Spleen (tissue), 7 donors: ENCODE measurements at regions not wholly inside any gene's neighbourhood (a gene's known extent, or its start where the extent isn't known, plus 50 kb on each side); places are given as distances from the start of the nearest gene placed in this dataset.

Source experiments
- POLR2A ChIP-seq, 3 donors: fragments of 450-650 bp; IDR thresholded peaks; one replicate each; pipeline ENCODE4 v1.5.1; 2017; ENCODE audit warnings: antibody characterized with exemption in 3 of 3, mild to moderate bottlenecking in 1 of 3
- POLR2AphosphoS5 ChIP-seq, 3 donors: sonication (generic); formaldehyde crosslinking; IDR thresholded peaks; one replicate each; pipeline ENCODE4 v1.5.1; 2017; ENCODE audit warnings: antibody characterized with exemption in 3 of 3
- TF ChIP-seq, protein P1 (sequence below), 11 experiments: fragments of 200-600 bp in 7 of 11; fragments of 450-650 bp in 4 of 11; sonication (generic) in 4 of 11; IDR thresholded peaks in 8 of 11; conservative IDR thresholded peaks in 3 of 11; 1 replicate in 7 of 11; 2 replicates in 4 of 11; pipeline versions ENCODE4 v1.4.0 to v1.8.0; 2016 to 2021; ENCODE audit warnings: antibody characterized with exemption in 11 of 11, inconsistent platforms in 4 of 11, mild to moderate bottlenecking in 1 of 11
- donor health status: DM: no; HTN: no; CAD: no; lungs with moderate emphysema.
- donor health status: DM: no; HTN: no; CAD: no.
- donor health status: DM: no; HTN: no; CAD: no.

DNA sequence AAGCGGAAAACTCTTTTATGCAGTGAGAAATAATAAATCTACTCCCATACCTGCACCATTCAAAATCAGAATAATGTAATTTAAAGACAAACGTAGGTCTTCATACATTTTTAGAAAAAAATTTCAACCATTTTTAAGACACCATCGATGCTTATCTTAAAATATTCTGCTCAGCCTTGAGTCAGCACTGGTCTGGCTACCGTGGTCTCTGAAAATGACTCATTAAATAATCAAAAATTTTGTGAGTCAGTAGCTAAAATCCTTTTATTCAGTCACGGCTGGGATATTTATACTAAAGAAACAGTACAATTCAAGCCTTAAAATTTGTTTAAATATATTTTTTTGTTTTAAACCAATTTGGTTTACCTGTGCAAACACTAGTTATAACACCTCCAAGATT is 2862.8 kb upstream of the PCDH20 start:
- TF ChIP-seq, protein P1, sequence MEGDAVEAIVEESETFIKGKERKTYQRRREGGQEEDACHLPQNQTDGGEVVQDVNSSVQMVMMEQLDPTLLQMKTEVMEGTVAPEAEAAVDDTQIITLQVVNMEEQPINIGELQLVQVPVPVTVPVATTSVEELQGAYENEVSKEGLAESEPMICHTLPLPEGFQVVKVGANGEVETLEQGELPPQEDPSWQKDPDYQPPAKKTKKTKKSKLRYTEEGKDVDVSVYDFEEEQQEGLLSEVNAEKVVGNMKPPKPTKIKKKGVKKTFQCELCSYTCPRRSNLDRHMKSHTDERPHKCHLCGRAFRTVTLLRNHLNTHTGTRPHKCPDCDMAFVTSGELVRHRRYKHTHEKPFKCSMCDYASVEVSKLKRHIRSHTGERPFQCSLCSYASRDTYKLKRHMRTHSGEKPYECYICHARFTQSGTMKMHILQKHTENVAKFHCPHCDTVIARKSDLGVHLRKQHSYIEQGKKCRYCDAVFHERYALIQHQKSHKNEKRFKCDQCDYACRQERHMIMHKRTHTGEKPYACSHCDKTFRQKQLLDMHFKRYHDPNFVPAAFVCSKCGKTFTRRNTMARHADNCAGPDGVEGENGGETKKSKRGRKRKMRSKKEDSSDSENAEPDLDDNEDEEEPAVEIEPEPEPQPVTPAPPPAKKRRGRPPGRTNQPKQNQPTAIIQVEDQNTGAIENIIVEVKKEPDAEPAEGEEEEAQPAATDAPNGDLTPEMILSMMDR (IDR thresholded peaks at IDR 0.05 in 8 of 11, conservative IDR thresholded peaks at IDR 0.05 in 3 of 11) = no peak
- TF ChIP-seq POLR2AphosphoS5 (IDR thresholded peaks at IDR 0.05) (no peak), POLR2A (IDR thresholded peaks at IDR 0.05) (no peak)
